ENCODE measurements at regions not wholly inside any gene's neighbourhood (a gene's known extent, or its start where the extent isn't known, plus 50 kb on each side); places are given as distances from the start of the nearest gene placed in this dataset.
A peak's percentile ranks its signal among the peaks of the same experiment; 100 is the strongest.
"Not testable (repeated sequence)": the region's sequence is repeated elsewhere in the genome, so short reads cannot be mapped to it uniquely, and the experiment has no call there.

GRCh38 chr1:149635290-149635899 is 51.7 kb downstream of the PPIAL4C start:
- intact Hi-C loops (cut with DNase I); DNase-seq; ATAC-seq (ENCODE audit: poor library complexity): not testable (repeated sequence)

GRCh38 chr1:149636286-149637122 is 52.9 kb downstream of the PPIAL4C start:
- ATAC-seq (ENCODE audit: poor library complexity), result peak; percentile 98
- intact Hi-C loops (cut with DNase I), result not testable (repeated sequence)
- peak; percentile 94 for DNase-seq

- intact Hi-C loops (cut with DNase I); DNase-seq; ATAC-seq (ENCODE audit: poor library complexity): not testable (repeated sequence)
These were observed 54.8 kb downstream of the PPIAL4C start for GRCh38 chr1:149638481-149638880.

GRCh38 chr1:149638901-149639658 is 55.4 kb downstream of the PPIAL4C start:
- peak; percentile 37 for DNase-seq
- intact Hi-C loops (cut with DNase I); ATAC-seq (ENCODE audit: poor library complexity): not testable (repeated sequence)

- DNase-seq; ATAC-seq (ENCODE audit: poor library complexity); intact Hi-C loops (cut with DNase I): not testable (repeated sequence)
These were observed 57.5 kb downstream of the PPIAL4C start for GRCh38 chr1:149641179-149641578.

- DNase-seq; intact Hi-C loops (cut with DNase I); ATAC-seq (ENCODE audit: poor library complexity): not testable (repeated sequence)
These were observed 61.2 kb downstream of the PPIAL4C start for GRCh38 chr1:149644818-149645217.

GRCh38 chr1:149646360-149647017 is 62.8 kb downstream of the PPIAL4C start:
- DNase-seq, result peak; percentile 41
- peak; percentile 52 for ATAC-seq (ENCODE audit: poor library complexity)
- intact Hi-C loops (cut with DNase I), result not testable (repeated sequence)

GRCh38 chr1:149647018-149647373 is 63.3 kb downstream of the PPIAL4C start:
- peak; percentile 42 for DNase-seq
- not testable (repeated sequence) for ATAC-seq (ENCODE audit: poor library complexity)

GRCh38 chr1:149657750-149658149 is 74.1 kb downstream of the PPIAL4C start:
- ATAC-seq (ENCODE audit: poor library complexity); intact Hi-C loops (cut with DNase I); DNase-seq: not testable (repeated sequence)

More at GRCh38 chr1:149647018-149647373, 63.3 kb downstream of the PPIAL4C start:
- intact Hi-C loops (cut with DNase I), result not testable (repeated sequence)

GRCh38 chr1:149658175-149658574 is 74.5 kb downstream of the PPIAL4C start:
- DNase-seq; ATAC-seq (ENCODE audit: poor library complexity); intact Hi-C loops (cut with DNase I): not testable (repeated sequence)

GRCh38 chr1:149664624-149665023 is 81.0 kb downstream of the PPIAL4C start:
- DNase-seq; intact Hi-C loops (cut with DNase I); ATAC-seq (ENCODE audit: poor library complexity): not testable (repeated sequence)

GRCh38 chr1:149665033-149665432 is 81.4 kb downstream of the PPIAL4C start:
- DNase-seq; intact Hi-C loops (cut with DNase I); ATAC-seq (ENCODE audit: poor library complexity): not testable (repeated sequence)

GRCh38 chr1:149665528-149665927 is 81.9 kb downstream of the PPIAL4C start:
- DNase-seq; intact Hi-C loops (cut with DNase I); ATAC-seq (ENCODE audit: poor library complexity): not testable (repeated sequence)

GRCh38 chr1:149673231-149673909 is 89.7 kb downstream of the PPIAL4C start:
- intact Hi-C loops (cut with DNase I); ATAC-seq (ENCODE audit: poor library complexity); DNase-seq: not testable (repeated sequence)

GRCh38 chr1:149674921-149675320 is 91.3 kb downstream of the PPIAL4C start:
- intact Hi-C loops (cut with DNase I); ATAC-seq (ENCODE audit: poor library complexity); DNase-seq: not testable (repeated sequence)

GRCh38 chr1:149677359-149677758 is 93.7 kb downstream of the PPIAL4C start:
- ATAC-seq (ENCODE audit: poor library complexity); intact Hi-C loops (cut with DNase I); DNase-seq: not testable (repeated sequence)

- peak; percentile 43 for ATAC-seq (ENCODE audit: poor library complexity)
- DNase-seq; intact Hi-C loops (cut with DNase I): not testable (repeated sequence)
These were observed 95.8 kb upstream of the FCGR1A start for GRCh38 chr1:149686593-149687238.
